HG03108 (cell line): ENCODE measurements at regions not wholly inside any gene's neighbourhood (a gene's known extent, or its start where the extent isn't known, plus 50 kb on each side); places are given as distances from the start of the nearest gene placed in this dataset.

Experiments used
- ATAC-seq: cut with Tn5 transposase; IDR thresholded peaks from one replicate; pipeline ENCODE4 v1.9.1; 2021; ENCODE audit warnings: moderate library complexity; ENCODE audit not compliant: unreplicated experiment

DNA sequence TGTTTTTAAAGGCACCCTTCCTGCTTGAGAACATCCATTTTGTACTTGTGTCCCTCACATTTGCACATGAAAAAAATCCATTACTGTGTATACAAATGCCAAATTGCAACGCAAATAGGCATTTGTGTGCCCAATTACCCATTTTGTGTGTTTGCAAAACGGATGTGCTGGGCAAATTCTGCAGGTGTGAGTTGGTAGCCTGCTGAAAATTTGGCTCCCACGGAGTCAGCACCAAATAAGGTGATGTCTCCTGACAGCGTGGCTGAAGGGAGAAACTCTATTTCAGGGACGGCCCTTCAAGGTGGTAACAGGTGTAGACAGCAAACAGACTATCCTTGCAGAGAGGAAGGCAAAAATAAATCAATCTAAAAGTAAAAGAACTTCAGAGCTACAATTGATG, 661.1 kb downstream of the BCL11A start:
- ATAC-seq = no peak

DNA sequence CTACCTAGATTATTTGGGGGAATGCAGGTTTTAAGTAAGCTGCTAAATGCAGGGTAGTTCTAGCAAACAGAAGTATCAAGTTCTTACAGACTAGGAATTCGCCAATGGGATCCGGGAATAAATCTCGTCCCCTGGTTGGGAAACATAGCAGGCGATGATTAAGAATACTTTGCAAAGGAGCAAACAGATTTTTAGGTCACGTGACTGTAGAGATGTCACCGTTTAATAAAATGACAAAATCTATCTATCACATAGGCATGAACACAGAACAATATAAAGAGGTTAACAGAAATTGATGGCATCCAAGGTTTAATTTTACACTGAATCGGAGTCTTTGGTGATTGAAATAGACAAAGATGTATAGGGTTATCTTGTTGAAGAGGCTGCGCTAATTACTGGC, 664.1 kb downstream of the BCL11A start:
- no peak for ATAC-seq

DNA sequence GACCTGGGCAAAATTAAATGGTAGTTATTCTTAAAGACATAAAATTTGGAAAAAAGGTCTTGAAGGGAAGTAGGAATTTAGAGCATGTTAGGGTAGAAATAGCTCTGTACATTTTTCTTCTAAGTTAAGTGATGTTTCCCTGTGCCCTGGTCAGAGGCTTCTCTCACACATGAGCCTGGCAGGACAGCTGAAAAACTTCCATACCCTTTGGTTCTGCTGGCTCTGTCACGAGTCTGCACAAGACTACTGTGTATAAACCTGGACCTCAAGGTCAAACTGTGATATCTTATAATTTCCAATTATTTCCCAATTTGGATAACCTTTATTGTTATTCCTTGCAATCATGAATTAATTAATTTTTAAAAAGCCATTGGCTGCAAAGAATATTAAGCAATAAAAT, 664.7 kb downstream of the BCL11A start:
- ATAC-seq = no peak

DNA sequence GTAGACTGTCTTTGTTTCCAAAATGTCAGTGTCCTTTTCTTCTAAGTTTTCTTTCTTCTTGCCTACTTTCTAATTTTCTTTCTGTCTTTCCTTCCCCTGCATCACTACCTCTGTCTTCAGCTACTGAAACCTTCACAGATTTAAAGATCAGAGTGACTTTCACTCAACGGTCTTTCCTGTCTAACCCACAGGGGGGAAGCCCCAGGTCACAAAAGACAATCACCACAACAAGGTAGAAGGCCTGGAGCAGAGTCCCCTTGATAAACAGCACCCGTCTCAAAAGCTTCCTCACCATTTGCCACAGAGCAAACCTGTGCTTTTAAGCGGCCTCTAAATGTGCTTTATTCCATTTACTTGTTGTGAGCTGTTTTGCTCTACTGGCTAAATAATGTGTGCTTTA, 665.4 kb downstream of the BCL11A start:
- peak; percentile 95 for ATAC-seq

GRCh38 chr2:59887366-59887765, 666.1 kb downstream of the BCL11A start:
- ATAC-seq = no peak

- ATAC-seq = no peak
Measured at GRCh38 chr2:59886759-59887158, 666.7 kb downstream of the BCL11A start.

DNA sequence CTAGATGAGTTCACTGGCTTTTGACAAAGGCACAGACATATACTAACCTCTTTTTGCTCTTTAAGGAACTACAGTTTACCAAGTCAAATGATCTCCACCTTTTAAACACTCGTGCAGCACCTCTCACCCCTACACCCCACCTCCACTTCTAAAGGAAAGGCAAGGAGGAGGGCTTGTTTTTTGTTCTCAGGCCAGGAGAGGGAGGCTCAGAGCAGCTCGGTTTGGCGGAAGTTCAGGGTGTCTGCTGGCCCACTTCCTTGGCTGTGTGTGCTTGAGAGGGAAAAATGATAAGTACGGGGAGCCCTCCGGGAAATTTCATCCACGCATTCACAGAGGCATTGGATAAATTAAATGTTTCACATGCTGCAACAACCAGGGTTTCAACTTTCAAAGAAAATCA, 667.9 kb downstream of the BCL11A start:
- no peak for ATAC-seq

DNA sequence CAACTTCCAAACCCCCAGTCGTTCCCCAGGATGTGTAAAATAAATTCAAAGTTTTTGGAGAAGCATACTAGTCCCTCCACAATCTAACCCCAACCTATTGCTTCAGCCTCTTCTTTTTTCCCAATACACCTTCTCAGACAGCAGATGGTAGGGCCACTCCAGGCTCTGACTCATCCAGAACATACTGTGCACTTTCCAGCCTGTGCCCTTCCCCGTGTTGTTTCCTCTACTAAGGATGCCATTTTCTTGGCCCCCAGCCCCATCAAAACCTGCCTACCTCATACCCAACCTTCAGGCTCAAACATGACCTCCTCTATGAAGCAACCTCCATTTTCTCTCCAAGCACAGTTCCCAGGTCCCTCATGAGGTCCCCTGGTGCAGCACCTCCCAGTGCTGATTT, 669.3 kb downstream of the BCL11A start:
- ATAC-seq = no peak

DNA sequence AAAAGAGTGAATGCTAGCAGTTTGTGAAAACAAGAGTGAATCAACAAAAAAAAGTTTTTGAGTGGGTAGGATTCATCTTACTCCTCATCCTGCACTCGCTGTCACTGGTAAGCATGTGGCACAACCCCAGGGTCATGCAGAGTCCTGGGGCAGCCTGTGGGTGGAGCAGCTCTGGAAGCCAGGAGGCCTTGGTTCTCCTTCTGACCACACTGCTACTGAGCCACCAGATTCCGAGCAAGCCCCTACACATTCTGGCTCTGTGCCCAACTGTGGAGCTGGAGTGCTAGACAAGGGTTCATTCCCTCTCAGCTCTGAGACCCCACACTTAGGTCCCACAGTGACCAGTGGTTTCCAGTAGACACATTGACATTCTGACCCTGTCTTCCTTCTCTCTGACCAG, 670.6 kb downstream of the BCL11A start:
- no peak for ATAC-seq

DNA sequence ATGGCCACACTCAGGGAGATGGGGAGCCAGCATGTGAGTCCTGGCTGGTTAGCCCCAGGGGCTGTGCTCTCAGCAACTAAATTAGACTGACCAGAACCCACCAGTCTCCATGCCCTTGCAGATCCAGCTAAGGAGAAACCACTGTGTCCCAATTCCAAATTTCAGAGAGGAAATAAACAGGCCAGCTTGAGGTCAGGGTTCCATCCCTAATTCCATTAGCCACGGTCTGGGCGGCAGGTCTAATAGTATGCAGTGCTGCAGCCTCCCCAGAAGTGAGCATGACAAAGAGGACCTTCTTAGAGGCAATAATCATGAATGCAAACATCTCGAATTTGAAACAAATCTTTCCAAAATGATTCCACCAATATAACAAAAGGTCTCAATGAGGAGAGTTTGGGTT, 671.2 kb downstream of the BCL11A start:
- ATAC-seq = no peak

DNA sequence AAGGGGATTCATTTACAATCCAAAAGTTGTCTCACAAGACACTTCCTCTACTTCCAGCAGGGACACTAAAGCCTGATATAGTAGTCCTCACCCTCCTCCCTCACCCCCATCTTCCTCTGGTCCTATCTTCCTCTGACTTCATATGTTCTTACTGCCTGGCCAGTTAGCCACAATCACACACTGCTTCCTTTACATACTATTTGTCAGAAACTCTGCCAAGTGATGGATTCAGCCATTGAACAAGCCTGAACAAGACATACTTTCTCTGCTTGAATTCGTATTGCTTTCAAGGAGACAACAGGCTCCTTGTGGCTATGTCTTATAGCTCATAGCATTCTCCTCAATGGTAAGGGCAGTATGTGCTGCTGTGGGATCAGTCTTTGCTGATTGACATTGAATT, 672.2 kb downstream of the BCL11A start:
- no peak for ATAC-seq

DNA sequence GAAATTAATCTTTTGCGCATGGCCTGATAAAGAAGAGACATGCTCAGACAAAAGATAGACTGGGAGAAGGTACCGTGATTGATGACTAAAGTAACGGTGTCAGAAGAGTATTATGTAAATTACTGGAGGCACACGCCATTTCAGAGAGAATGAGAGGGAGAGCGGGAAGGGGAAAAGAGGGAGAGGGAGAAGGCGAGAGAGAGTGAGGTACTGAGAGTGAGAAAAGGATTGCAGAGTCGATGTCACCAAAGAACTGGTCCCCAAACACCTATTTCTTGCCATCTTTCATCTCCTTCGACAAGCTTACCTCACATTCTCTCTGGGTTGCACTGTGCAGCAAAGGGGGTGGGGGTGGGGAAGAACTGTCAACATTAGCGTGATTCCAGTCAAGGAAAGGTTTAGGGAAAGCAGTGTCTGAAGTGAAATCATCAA, 673.7 kb downstream of the BCL11A start:
- no peak for ATAC-seq

GRCh38 chr2:59875836-59876235, 677.6 kb downstream of the BCL11A start:
- ATAC-seq = no peak

GRCh38 chr2:59874971-59875755, 678.3 kb downstream of the BCL11A start:
- ATAC-seq = no peak

DNA sequence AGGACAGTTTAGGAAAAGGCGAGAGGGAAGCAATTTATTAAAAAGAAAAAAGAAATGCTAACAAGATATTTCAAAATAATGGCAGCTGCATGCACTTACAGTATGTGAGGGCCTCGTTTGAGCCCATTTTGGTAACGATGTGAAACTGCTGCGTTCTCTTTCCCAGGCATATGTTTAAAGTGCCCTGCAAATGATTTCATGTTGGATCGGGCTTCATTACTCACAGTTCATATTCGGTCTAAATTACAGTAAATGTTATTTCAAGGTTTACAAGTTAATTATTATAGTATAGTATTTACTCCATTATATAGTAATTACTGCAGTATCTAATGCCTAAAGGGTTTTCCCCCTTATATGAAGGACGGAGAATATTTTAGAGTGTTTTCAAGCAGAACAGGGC, 679.1 kb downstream of the BCL11A start:
- no peak for ATAC-seq

DNA sequence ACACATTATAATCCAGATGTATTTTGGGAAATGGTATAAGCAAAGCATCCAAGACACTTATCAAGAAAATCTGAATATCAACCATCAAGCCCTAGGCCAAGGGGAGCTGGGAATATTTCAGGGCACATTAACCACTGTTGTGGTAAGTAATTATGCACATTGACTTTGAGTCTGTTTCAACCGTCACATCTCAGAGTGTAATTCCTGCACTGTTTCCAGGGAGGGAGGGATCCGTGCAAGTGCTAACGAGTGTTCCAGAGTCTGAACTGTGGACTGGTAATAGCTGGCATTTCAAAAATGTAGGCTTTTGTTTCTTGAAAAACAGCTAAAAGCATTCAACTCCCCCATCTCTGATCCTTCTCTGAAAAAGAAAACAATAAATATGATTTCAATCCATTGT, 681.6 kb downstream of the BCL11A start:
- ATAC-seq = no peak

DNA sequence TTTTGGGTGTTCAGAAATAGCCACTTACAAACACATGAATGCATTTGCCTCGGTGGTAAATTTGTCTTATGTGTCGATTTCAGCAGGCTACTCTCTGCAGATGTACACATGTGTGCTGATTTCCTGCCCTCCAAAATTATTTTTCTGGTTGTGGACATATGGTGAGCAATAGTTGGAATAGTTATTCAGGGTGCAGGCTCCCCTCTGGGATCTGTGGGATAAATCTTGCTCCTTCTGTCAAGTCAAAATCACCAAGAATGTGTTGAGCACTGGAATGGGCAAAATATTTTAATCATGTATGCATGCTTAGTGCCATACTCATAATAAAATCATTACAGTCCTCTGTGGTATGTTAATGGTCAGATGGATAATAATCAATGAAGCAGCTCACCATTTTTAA, 684.5 kb downstream of the BCL11A start:
- no peak for ATAC-seq

DNA sequence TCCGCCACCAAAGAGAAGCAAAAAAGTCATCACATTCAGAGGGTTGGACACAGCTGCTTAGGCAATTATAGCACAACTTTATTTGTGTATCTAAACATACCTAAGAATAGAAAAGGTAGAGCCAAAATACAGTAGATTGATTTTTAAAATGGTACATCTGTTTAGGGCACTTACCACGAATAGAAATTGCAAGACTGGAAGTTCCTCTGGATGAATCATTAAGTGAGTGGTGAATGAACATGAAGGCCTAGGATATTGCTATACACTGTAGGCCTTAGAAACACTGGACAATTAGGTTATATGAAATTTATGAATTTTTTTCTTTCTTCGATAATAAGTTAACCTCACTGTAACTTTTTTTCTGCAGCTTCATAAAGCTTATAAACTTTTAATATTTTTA, 687.0 kb downstream of the BCL11A start:
- no peak for ATAC-seq

DNA sequence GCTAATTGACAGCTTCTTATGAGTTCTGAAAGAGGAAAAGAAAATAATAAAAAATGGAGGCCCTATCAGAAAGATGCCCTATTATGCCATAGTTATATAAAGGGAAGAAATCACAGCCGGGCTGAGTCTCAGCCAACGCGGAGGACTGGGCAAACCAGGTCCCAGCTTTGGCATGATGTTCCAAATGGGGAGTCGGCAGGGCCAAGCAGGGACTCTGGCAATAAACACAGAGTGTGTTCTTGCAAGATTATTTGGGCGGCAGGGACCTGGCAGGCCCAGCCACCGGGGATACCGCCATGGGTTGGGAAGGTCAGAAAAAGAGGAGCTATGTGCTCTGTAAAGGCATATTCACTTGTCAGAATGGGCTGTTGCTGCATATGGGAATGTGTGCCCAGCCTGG, 694.9 kb downstream of the BCL11A start:
- ATAC-seq = no peak

DNA sequence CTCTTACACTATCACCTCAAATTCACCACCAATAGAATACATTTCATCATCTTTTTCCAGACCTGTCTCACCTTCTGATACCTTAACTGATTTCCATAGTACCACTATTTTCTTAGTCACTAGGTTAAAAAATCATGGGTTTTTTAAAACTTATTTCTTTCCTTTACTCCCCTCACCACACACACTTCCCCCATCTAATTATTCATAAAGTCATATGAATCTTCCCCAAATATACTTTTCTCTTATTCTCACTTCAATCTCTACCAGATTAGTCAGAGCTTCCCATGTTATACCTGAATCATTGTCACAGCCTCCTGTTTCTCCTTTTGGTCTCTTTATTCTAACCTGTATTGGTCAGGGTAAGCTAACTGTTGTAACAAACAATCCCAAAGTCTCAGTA, 696.3 kb downstream of the BCL11A start:
- no peak for ATAC-seq

DNA sequence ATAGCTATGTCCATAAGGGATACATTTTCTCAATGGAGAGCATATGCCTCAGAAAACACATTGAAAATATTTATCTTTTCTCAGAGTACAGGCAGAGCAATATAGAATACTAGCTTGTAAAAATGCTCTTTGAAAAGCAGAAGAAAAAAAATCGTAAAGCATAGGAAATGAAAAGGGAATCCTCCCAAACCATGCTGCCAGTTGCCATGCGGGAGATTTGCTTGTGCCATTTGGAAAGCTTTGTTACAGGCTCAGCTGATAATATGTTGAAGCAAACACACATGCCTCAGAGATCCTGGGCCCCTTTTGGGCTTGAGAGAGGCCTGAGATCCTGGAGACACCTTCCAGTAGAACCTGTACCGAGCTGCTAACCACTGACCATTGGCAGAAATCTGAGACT, 697.1 kb downstream of the BCL11A start:
- ATAC-seq = no peak

DNA sequence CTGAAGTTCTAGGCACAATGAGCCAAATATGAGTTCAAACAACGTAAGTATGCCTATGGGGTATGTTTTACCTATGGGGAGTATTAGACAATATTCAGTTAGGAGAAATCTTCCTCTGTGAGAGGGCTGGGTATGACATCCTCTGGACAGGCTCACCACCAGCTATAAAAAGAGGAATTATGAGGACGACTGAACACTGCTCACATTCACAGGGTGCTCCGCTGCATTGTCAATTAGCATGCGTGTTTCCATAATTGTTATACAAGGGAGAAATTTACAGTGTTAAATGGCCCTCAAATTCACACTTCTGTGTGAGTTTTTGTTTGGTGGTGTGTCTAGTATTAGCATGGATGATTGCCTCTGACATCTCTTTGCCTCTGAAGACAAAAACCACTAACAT, 700.4 kb downstream of the BCL11A start:
- no peak for ATAC-seq

DNA sequence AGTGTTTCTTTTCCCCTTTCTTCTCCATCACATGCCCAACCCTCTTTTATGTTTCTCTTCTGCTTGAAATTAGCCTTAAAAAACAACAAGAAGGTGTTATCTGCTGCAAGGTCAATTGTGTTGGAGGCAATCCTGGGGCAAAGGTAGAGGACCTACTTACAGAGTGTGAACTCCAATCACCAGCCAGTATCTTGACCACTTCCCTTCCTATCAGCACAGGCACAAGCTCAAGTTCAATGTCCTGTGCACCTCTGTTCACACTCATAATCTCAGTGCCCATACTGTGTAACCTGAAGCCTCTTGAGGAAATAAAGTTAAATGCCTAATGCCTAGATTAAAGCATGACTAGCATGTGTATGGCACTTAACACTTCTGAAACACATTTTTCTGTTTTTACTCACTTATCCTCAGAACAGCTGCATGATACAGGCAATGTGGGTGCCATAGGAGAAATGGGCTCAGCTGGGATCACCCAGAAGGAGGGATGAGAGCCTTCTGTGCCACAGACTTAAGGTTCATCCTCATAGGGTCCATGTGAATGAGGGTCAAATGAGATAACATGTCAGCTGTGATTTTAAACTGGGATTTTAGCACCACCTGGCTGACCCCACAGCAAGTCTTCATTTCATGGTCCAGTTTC, 701.5 kb downstream of the BCL11A start:
- no peak for ATAC-seq
